Prostate gland (tissue), 2 donors: ENCODE measurements at regions not wholly inside any gene's neighbourhood (a gene's known extent, or its start where the extent isn't known, plus 50 kb on each side); places are given as distances from the start of the nearest gene placed in this dataset.

Experiments
- POLR2A ChIP-seq: fragments of 450-650 bp; IDR thresholded peaks from one replicate; pipeline ENCODE4 v1.6.1; 2016; ENCODE audit warnings: antibody characterized with exemption, mild to moderate bottlenecking
- POLR2AphosphoS5 ChIP-seq: sonication (generic); formaldehyde crosslinking; IDR thresholded peaks from one replicate; pipeline ENCODE4 v1.6.1; 2017; ENCODE audit warnings: antibody characterized with exemption
- TF ChIP-seq, protein P1 (sequence below), 4 experiments: fragments of 200-600 bp in 2 of 4; fragments of 450-650 bp in 2 of 4; sonication (generic) in 2 of 4; IDR thresholded peaks; 1 replicate in 3 of 4; 2 replicates in 1 of 4; pipeline ENCODE4 v1.5.1; 2016 to 2019; ENCODE audit warnings: antibody characterized with exemption in 4 of 4, mild to moderate bottlenecking in 2 of 4, moderate library complexity in 2 of 4

DNA sequence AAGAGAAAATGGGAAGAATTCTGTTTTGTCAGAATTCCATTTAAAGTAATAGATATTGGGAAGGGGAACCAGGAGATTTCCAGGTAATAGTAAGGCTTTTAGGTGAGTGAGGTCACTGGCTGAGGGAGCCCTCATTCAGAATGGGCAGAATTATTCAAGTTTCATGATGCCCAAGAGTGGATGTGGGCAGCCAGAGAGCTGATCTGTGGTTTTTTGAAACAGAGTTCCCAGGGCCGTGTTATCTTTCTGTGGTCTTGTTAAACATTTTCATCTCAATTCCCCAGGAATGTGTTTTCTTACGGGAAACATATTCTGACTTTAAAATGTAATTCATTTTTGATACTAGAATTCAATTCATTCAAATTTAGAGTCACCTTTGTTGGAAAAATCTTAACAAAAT, 182.0 kb upstream of the AADAT start:
- TF ChIP-seq, protein P1, sequence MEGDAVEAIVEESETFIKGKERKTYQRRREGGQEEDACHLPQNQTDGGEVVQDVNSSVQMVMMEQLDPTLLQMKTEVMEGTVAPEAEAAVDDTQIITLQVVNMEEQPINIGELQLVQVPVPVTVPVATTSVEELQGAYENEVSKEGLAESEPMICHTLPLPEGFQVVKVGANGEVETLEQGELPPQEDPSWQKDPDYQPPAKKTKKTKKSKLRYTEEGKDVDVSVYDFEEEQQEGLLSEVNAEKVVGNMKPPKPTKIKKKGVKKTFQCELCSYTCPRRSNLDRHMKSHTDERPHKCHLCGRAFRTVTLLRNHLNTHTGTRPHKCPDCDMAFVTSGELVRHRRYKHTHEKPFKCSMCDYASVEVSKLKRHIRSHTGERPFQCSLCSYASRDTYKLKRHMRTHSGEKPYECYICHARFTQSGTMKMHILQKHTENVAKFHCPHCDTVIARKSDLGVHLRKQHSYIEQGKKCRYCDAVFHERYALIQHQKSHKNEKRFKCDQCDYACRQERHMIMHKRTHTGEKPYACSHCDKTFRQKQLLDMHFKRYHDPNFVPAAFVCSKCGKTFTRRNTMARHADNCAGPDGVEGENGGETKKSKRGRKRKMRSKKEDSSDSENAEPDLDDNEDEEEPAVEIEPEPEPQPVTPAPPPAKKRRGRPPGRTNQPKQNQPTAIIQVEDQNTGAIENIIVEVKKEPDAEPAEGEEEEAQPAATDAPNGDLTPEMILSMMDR (IDR thresholded peaks at IDR 0.05) = no peak
- TF ChIP-seq POLR2AphosphoS5 (no peak), POLR2A (no peak)
